PC-3 (cell line): ENCODE measurements at regions not wholly inside any gene's neighbourhood (a gene's known extent, or its start where the extent isn't known, plus 50 kb on each side); places are given as distances from the start of the nearest gene placed in this dataset.

Experiments
- ATAC-seq: fragments of 200-7000 bp; cut with Tn5 transposase; 2 replicates; pipeline ENCODE4 v1.9.1; 2020; ENCODE audit warnings: mild to moderate bottlenecking, moderate library complexity
- BruUV-seq: library from RNA; stranded (reverse); fragments of 400-500 nt; replicated peaks from 2 replicates; lab custom pipeline; 2021; lab: Mats Ljungman, UMichigan
- CTCF ChIA-PET: fragments of 300-600 bp; sonication (Branson Sonifier 250); formaldehyde crosslinking; loops from one replicate; lab custom pipeline; 2022; ENCODE audit warnings: antibody characterized with exemption; lab: Charles Lee
- POLR2A ChIA-PET: fragments of 300-600 bp; sonication (Branson Sonifier 250); formaldehyde crosslinking; loops from one replicate; lab custom pipeline; 2022; ENCODE audit warnings: antibody characterized with exemption; ENCODE audit not compliant: unreplicated experiment; lab: Charles Lee
- DNase-seq: peaks from one replicate; pipeline ENCODE4 v3.0.0-alpha.2; 2015
- H2AFZ ChIP-seq: fragments of 300-600 bp; sonication (generic); 2 replicates; pipeline ENCODE4 v1.6.0; 2016; ENCODE audit warnings: antibody characterized with exemption, low read length
- H3F3A ChIP-seq: fragments of 300-600 bp; sonication (generic); one replicate; pipeline ENCODE4 v1.6.0; 2017; ENCODE audit warnings: antibody characterized with exemption, low read length, control low read depth, mild to moderate bottlenecking; ENCODE audit not compliant: unreplicated experiment
- H3K27ac ChIP-seq: fragments of 300-600 bp; sonication (generic); 2 replicates; pipeline ENCODE4 v1.5.1; 2016; ENCODE audit warnings: mild to moderate bottlenecking, low read length
- H3K27me3 ChIP-seq: fragments of 300-600 bp; sonication (generic); 2 replicates; pipeline ENCODE4 v1.6.1; 2016; ENCODE audit warnings: low read length, mixed read lengths
- H3K36me3 ChIP-seq: fragments of 300-600 bp; sonication (generic); 2 replicates; pipeline ENCODE4 v1.6.1; 2016; ENCODE audit warnings: low read depth, mixed run types, low read length, mixed read lengths
- H3K4me1 ChIP-seq: fragments of 300-600 bp; sonication (generic); 2 replicates; pipeline ENCODE4 v1.5.1; 2016; ENCODE audit warnings: low read length; ENCODE audit not compliant: insufficient read depth
- H3K4me2 ChIP-seq: fragments of 300-600 bp; sonication (generic); 2 replicates; pipeline ENCODE4 v1.6.0; 2016; ENCODE audit warnings: low read length
- H3K4me3 ChIP-seq: fragments of 300-600 bp; sonication (generic); 2 replicates; pipeline ENCODE4 v1.5.1; 2016; ENCODE audit warnings: mild to moderate bottlenecking, low read length, mixed read lengths
- H3K79me2 ChIP-seq: fragments of 300-600 bp; sonication (generic); 2 replicates; pipeline ENCODE4 v1.6.1; 2017; ENCODE audit warnings: low read length, mixed read lengths
- H3K9ac ChIP-seq: fragments of 300-600 bp; sonication (generic); 2 replicates; pipeline ENCODE4 v1.6.0; 2016; ENCODE audit warnings: mild to moderate bottlenecking, low read length
- H3K9me2 ChIP-seq: fragments of 300-600 bp; sonication (generic); replicated peaks from 2 replicates; pipeline ENCODE4 v1.6.1; 2016; ENCODE audit warnings: mixed run types, low read length, mixed read lengths
- H3K9me3 ChIP-seq: fragments of 300-600 bp; sonication (generic); 2 replicates; pipeline ENCODE4 v1.6.1; 2016; ENCODE audit warnings: low read length, mixed read lengths
- H4K20me1 ChIP-seq: fragments of 300-600 bp; sonication (generic); 2 replicates; pipeline ENCODE4 v1.6.1; 2016; ENCODE audit warnings: low read length, mixed read lengths
- EZH2 ChIP-seq: fragments of 300-600 bp; sonication (generic); IDR thresholded peaks from one replicate; pipeline ENCODE4 v1.6.1; 2017; ENCODE audit warnings: antibody characterized with exemption, mild to moderate bottlenecking, low read length; ENCODE audit not compliant: unreplicated experiment
- EZH2phosphoT487 ChIP-seq: fragments of 300-600 bp; sonication (generic); IDR thresholded peaks from 2 replicates; pipeline ENCODE4 v1.6.1; 2018; ENCODE audit warnings: mild to moderate bottlenecking, antibody characterized with exemption, low read length, borderline replicate concordance
- intact Hi-C: fragments of 100-400 bp; cut with micrococcal nuclease; formaldehyde crosslinking; loops from 2 replicates; pipeline ENCODE4 v1.9.0; 2023
- TF ChIP-seq, protein P1 (sequence below): fragments of 300-600 bp; sonication (generic); conservative IDR thresholded peaks from 2 replicates; pipeline ENCODE4 v1.5.1; 2017; ENCODE audit warnings: antibody characterized with exemption, low read depth, mild to moderate bottlenecking, low read length

DNA sequence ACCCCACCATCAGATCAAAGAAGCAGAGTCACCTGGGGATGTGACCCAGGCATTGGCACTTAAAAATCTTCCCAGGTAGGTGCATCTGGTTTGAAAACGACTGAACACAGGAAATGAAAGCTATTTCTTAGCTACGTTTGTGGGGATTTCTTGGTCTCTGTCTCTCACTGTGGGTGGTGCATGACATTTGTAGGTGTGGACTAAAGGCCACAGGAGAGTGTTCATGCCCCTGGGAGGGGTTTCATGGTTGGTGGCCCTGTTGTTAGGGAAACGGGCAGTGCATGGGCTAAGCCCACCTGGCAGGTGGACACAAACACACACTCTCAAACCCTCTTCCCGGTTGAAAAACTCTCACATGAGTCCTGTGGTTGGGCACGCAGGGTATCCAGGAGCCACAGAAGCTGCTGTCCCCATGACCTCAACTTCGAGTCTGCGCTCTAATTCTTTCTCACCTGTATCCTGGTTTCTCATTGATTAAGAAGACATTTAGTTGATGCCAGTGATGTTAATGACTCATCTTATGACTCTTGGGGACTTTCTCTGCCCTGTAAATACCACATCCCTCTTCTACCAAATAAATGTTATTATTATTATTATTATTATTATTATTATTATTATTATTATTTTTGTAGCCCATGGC, 119.4 kb downstream of the MRPS6 start:
- TF ChIP-seq, protein P1, sequence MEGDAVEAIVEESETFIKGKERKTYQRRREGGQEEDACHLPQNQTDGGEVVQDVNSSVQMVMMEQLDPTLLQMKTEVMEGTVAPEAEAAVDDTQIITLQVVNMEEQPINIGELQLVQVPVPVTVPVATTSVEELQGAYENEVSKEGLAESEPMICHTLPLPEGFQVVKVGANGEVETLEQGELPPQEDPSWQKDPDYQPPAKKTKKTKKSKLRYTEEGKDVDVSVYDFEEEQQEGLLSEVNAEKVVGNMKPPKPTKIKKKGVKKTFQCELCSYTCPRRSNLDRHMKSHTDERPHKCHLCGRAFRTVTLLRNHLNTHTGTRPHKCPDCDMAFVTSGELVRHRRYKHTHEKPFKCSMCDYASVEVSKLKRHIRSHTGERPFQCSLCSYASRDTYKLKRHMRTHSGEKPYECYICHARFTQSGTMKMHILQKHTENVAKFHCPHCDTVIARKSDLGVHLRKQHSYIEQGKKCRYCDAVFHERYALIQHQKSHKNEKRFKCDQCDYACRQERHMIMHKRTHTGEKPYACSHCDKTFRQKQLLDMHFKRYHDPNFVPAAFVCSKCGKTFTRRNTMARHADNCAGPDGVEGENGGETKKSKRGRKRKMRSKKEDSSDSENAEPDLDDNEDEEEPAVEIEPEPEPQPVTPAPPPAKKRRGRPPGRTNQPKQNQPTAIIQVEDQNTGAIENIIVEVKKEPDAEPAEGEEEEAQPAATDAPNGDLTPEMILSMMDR, result no peak
- TF ChIP-seq EZH2, result no peak
- TF ChIP-seq EZH2phosphoT487, result no peak

DNA sequence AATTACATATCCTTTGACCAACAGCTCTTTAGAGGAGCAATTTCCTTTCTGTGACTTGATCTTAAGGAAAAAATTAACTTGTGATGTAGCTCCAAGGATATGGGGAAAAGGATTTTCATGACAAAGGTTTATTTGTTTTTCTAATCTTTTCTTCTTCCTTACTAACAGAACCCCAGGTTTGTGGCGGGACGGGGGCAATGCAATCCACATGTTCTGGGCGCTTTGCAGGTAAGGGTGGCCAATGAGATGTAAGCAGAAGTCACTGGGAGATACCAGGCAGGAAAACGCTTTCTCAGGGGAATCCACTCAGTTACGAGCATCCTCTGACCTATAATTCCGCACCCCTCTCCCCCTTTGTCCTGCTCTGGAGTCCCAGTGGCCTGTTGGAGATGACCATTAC, 122.0 kb downstream of the MRPS6 start:
- Histone ChIP-seq H2AFZ (no peak overlapping the region), H3K27ac (no peak overlapping the region), H3K9me2 (no peaks in the 10 kb centered on the region), H3K4me3 (no peak overlapping the region), H3K4me1 (no peaks in the 10 kb centered on the region), H3K36me3 (no peaks in the 10 kb centered on the region), H3K9me3 (no peaks in the 10 kb centered on the region), H3K9ac (no peak overlapping the region), H3K4me2 (no peak overlapping the region), H3F3A (no peaks in the 10 kb centered on the region), H4K20me1 (no peaks in the 10 kb centered on the region), H3K27me3 (no peaks in the 10 kb centered on the region), H3K79me2 (no peaks in the 10 kb centered on the region)
- CTCF ChIA-PET, result no interaction called here
- no TSS peak for BruUV-seq
- ATAC-seq (no peak), DNase-seq (no peak)
- intact Hi-C loops, result no loop called here
- TF ChIP-seq, protein P1, result no peak
- no peak for TF ChIP-seq EZH2
- TF ChIP-seq EZH2phosphoT487, result no peak
- POLR2A ChIA-PET, result no interaction called here

More for the DNA sequence above, 119.4 kb downstream of the MRPS6 start:
- Histone ChIP-seq H3K4me3 (no peak overlapping the region), H3K36me3 (no peaks in the 10 kb centered on the region), H3K9ac (no peak overlapping the region), H3K4me2 (no peak overlapping the region), H3K27me3 (no peaks in the 10 kb centered on the region), H4K20me1 (no peaks in the 10 kb centered on the region), H3K27ac (no peak overlapping the region), H3K79me2 (no peaks in the 10 kb centered on the region), H3F3A (no peaks in the 10 kb centered on the region), H3K9me3 (no peaks in the 10 kb centered on the region), H2AFZ (no peak overlapping the region), H3K9me2 (no peaks in the 10 kb centered on the region), H3K4me1 (no peaks in the 10 kb centered on the region)
- intact Hi-C loops, result no loop called here
- POLR2A ChIA-PET, result no interaction called here
- CTCF ChIA-PET, result no interaction called here
- ATAC-seq (no peak), DNase-seq (no peak)
- no TSS peak for BruUV-seq

DNA sequence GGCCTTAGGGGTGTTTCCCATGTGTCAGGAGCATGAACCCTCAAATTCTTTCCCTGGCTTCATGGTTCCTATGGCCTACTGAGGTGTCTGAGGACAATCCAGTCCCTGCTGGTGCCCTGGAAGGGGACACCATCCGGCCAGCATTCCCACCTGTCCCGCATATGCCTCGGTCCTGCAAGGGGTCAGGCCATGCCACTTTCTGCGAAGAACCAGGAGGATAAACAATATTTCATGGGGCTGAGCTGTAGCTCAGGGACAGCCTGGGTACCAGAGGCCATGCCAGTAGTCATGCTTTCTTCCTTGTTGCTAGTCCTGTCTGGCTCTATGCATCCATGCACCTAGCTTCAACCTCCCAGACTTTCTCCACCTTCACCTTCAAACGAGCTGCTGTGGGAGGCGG, 123.6 kb downstream of the MRPS6 start:
- no peaks in the 10 kb centered on the region for H4K20me1 ChIP-seq
- no peak overlapping the region for H2AFZ ChIP-seq
- no peaks in the 10 kb centered on the region for H3F3A ChIP-seq
- no peaks in the 10 kb centered on the region for H3K36me3 ChIP-seq
- H3K27me3 ChIP-seq, result no peaks in the 10 kb centered on the region
- H3K4me1 ChIP-seq, result peaks cover 6% of the 10 kb centered on the region
- intact Hi-C loops, result no loop called here
- H3K9ac ChIP-seq, result no peak overlapping the region
- no peaks in the 10 kb centered on the region for H3K9me3 ChIP-seq
- no peaks in the 10 kb centered on the region for H3K9me2 ChIP-seq
- no peak overlapping the region for H3K4me2 ChIP-seq
- DNase-seq (no peak), ATAC-seq (no peak)
- H3K27ac ChIP-seq, result no peak overlapping the region
- POLR2A ChIA-PET, result no interaction called here
- TF ChIP-seq, protein P1, result no peak
- TF ChIP-seq EZH2phosphoT487 (no peak), EZH2 (no peak)
- CTCF ChIA-PET, result no interaction called here
- BruUV-seq, result no TSS peak
- H3K79me2 ChIP-seq, result no peaks in the 10 kb centered on the region
- no peak overlapping the region for H3K4me3 ChIP-seq
